ENCODE measurements at regions not wholly inside any gene's neighbourhood (a gene's known extent, or its start where the extent isn't known, plus 50 kb on each side); places are given as distances from the start of the nearest gene placed in this dataset.

GRCh38 chr11:109865548-109866186 is 227.5 kb upstream of the ZC3H12C start:
- no peak for DNase-seq

GRCh38 chr11:109867784-109868183 is 225.4 kb upstream of the ZC3H12C start:
- DNase-seq, result no peak

- DNase-seq, result no peak
Measured at GRCh38 chr11:109869536-109869935, 223.7 kb upstream of the ZC3H12C start.

- no peak for DNase-seq
Measured at GRCh38 chr11:109870297-109870696, 222.9 kb upstream of the ZC3H12C start.

- no peak for DNase-seq
Measured at GRCh38 chr11:109877043-109877442, 216.1 kb upstream of the ZC3H12C start.

- no peak for DNase-seq
Measured at GRCh38 chr11:109884501-109884900, 208.7 kb upstream of the ZC3H12C start.

- DNase-seq, result no peak
Measured at GRCh38 chr11:109885006-109885405, 208.2 kb upstream of the ZC3H12C start.

GRCh38 chr11:109892321-109892794 is 200.8 kb upstream of the ZC3H12C start:
- DNase-seq, result no peak

GRCh38 chr11:109894242-109894641 is 198.9 kb upstream of the ZC3H12C start:
- DNase-seq, result no peak

- DNase-seq, result no peak
Measured at GRCh38 chr11:109898592-109898991, 194.6 kb upstream of the ZC3H12C start.

GRCh38 chr11:109902764-109903433 is 190.3 kb upstream of the ZC3H12C start:
- no peak for DNase-seq

GRCh38 chr11:109911488-109911887 is 181.7 kb upstream of the ZC3H12C start:
- DNase-seq, result no peak

- DNase-seq, result no peak
Measured at GRCh38 chr11:109914038-109914437, 179.2 kb upstream of the ZC3H12C start.

- DNase-seq, result no peak
Measured at GRCh38 chr11:109914809-109915653, 178.2 kb upstream of the ZC3H12C start.

GRCh38 chr11:109926941-109927340 is 166.3 kb upstream of the ZC3H12C start:
- no peak for DNase-seq

GRCh38 chr11:109929308-109929707 is 163.9 kb upstream of the ZC3H12C start:
- DNase-seq, result no peak

- DNase-seq, result no peak
Measured at GRCh38 chr11:109933126-109933525, 160.1 kb upstream of the ZC3H12C start.

- DNase-seq, result no peak
Measured at GRCh38 chr11:109934151-109934550, 159.0 kb upstream of the ZC3H12C start.

GRCh38 chr11:109936661-109937180 is 156.5 kb upstream of the ZC3H12C start:
- DNase-seq, result no peak

GRCh38 chr11:109937968-109938367 is 155.2 kb upstream of the ZC3H12C start:
- no peak for DNase-seq

GRCh38 chr11:109939166-109939810 is 153.9 kb upstream of the ZC3H12C start:
- DNase-seq, result no peak

GRCh38 chr11:109940816-109941215 is 152.4 kb upstream of the ZC3H12C start:
- no peak for DNase-seq
